Ovary (tissue), 7 donors: ENCODE measurements at regions not wholly inside any gene's neighbourhood (a gene's known extent, or its start where the extent isn't known, plus 50 kb on each side); places are given as distances from the start of the nearest gene placed in this dataset.

Experiments used
- DNase-seq, 5 donors: peaks; one replicate each; pipeline ENCODE4 v3.0.0-alpha.2; 2019 to 2020
- H3K27ac ChIP-seq, 2 donors: fragments of 200-600 bp; one replicate each; pipeline versions ENCODE4 v1.5.1 to v1.8.0; 2019 to 2022
- H3K27me3 ChIP-seq: fragments of 200-600 bp; one replicate; pipeline ENCODE4 v1.8.0; 2022
- H3K36me3 ChIP-seq: fragments of 200-600 bp; sonication (generic); one replicate; pipeline ENCODE4 v1.5.1; 2019
- H3K4me1 ChIP-seq: one replicate; pipeline ENCODE4 v1.8.1; 2013; ENCODE audit warnings: mild to moderate bottlenecking, moderate library complexity; ENCODE audit not compliant: insufficient read depth
- H3K4me3 ChIP-seq: fragments of 200-600 bp; sonication (generic); one replicate; pipeline ENCODE4 v1.5.1; 2017
- H3K9me3 ChIP-seq, 2 donors: fragments of 200-600 bp in 1 of 2; sonication (generic) in 1 of 2; one replicate each; pipeline versions ENCODE4 v1.5.1 to v1.8.1; 2013 to 2019; ENCODE audit warnings: mild to moderate bottlenecking in 1 of 2, moderate library complexity in 1 of 2
- CTCF ChIP-seq, 3 donors: fragments of 450-650 bp in 2 of 3; fragments of 200-600 bp in 1 of 3; IDR thresholded peaks; one replicate each; pipeline versions ENCODE4 v1.5.1 to v1.8.0; 2016 to 2022; ENCODE audit warnings: antibody characterized with exemption in 3 of 3, mild to moderate bottlenecking in 1 of 3
- EP300 ChIP-seq: sonication (generic); formaldehyde crosslinking; IDR thresholded peaks from one replicate; pipeline ENCODE4 v1.6.1; 2017; ENCODE audit warnings: antibody characterized with exemption
- POLR2A ChIP-seq: fragments of 450-650 bp; IDR thresholded peaks from one replicate; pipeline ENCODE4 v1.6.1; 2017; ENCODE audit warnings: antibody characterized with exemption, mild to moderate bottlenecking, moderate library complexity
- WGBS, 3 donors: extraction: QIAGEN DNeasy Blood & Tissue Kit in 1 of 3; methylation state at CpG; one replicate each; pipeline versions ENCODE4 v1.1.5 to v1.1.7; 2013 to 2017; 5-methylcytosine and 5-hydroxymethylcytosine counted together
- intact Hi-C, 4 donors: fragments of 100-400 bp; cut with DNase I; formaldehyde crosslinking; loops; one replicate each; pipeline versions ENCODE4 v1.11.0 to v1.15.1; 2022 to 2023
- donor health status: DM: no; HTN: no; CAD: no; lungs with moderate emphysema.
- donor health status: DM: no; HTN: no; CAD: no.
- donor health status: Bipolar disorder and iron deficiency.
- donor health status: DM: no; HTN: no; CAD: no.
- donor health status: DM: yes; HTN: yes; CAD: no.

GRCh38 chr10:37703833-37704382 is 153.5 kb downstream of the ZNF248 start:
- WGBS, 3 donors = 58 to 80% (median 70%) methylated on average over 3 to 4 of the region's 4 CpGs
- intact Hi-C loops = no loop called here

DNA sequence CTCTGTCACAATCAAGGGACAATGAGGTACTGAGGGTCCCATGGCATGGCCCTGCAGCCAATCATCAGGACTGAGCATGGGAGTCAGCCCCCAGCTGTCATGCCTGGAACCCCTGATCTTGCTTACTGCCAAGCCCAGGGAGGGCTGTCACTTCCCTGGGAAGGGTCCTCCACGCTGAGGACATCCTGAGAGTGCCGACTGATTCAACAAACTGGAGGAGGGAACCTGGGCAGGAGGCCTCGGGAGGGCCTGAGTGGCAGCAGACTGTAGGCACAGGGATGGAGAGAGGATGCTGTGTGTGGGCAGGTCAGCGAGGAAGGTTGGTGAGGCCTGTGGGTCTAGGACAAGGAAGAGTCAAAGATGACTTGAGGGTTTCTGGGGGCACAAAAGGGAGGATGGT is 154.3 kb downstream of the ZNF248 start:
- 54 to 69% (median 68%) methylated on average over 4 of the region's 4 CpGs for WGBS, 3 donors
- Histone ChIP-seq H3K27ac (no peak overlapping the region), H3K4me3 (no peak overlapping the region), H3K4me1 (no peaks in the 10 kb centered on the region), H3K36me3 (no peaks in the 10 kb centered on the region), H3K27me3 (no peaks in the 10 kb centered on the region), H3K9me3 (no peaks in the 10 kb centered on the region)
- DNase-seq = no peak
- intact Hi-C loops = no loop called here
- TF ChIP-seq EP300 (no peak), CTCF (IDR thresholded peaks at IDR 0.05) (no peak), POLR2A (no peak)

More at GRCh38 chr10:37703833-37704382, 153.5 kb downstream of the ZNF248 start:
- Histone ChIP-seq H3K36me3 (no peaks in the 10 kb centered on the region), H3K4me1 (no peaks in the 10 kb centered on the region), H3K27ac (no peak overlapping the region), H3K27me3 (no peaks in the 10 kb centered on the region), H3K4me3 (no peak overlapping the region), H3K9me3 (no peaks in the 10 kb centered on the region)
- TF ChIP-seq EP300 (no peak), POLR2A (no peak), CTCF (IDR thresholded peaks at IDR 0.05) (no peak)
- no peak for DNase-seq

DNA sequence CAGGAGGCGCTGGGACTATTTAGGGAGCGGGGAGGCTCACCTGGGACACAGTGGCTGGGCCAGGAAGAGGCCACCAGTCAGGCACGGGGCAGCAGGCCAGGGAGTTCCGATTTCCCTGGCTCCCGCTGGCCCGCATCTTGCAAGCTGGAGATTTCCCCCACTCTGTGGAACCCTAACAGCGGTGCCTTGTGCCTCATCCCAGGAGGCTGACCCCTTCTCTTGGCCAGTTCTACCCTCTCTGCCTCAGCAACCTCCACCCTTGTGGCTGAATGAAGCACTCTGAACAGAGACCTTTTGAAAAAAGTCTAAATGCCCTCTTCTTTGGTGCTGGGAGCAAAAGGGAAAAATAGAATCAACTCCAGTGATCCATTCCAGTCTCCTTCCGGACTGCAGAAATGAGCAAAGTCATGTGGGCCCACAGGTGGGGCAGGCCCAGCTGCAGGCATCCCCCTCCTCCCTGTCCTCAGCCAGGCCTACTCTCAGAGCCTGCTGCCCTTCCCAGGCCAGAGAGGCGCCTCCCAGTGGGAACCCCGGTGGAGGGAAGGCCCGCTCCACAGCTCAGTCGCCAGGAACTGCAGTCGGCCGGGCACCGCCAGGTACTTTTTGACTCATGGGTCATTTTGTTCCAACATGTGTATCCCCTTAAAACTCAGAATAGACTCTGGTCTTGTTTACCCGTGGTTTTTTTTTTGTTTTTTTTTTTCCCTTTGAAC is 155.5 kb downstream of the ZNF248 start:
- Histone ChIP-seq H3K9me3 (no peaks in the 10 kb centered on the region), H3K27ac (no peak overlapping the region), H3K36me3 (no peaks in the 10 kb centered on the region), H3K4me1 (no peaks in the 10 kb centered on the region), H3K4me3 (no peak overlapping the region), H3K27me3 (no peaks in the 10 kb centered on the region)
- intact Hi-C loops = no loop called here
- TF ChIP-seq POLR2A (no peak), CTCF (IDR thresholded peaks at IDR 0.05) (no peak), EP300 (no peak)
- DNase-seq = no peak
- 76 to 84% (median 80%) methylated on average over 15 to 16 of the region's 16 CpGs for WGBS, 3 donors

DNA sequence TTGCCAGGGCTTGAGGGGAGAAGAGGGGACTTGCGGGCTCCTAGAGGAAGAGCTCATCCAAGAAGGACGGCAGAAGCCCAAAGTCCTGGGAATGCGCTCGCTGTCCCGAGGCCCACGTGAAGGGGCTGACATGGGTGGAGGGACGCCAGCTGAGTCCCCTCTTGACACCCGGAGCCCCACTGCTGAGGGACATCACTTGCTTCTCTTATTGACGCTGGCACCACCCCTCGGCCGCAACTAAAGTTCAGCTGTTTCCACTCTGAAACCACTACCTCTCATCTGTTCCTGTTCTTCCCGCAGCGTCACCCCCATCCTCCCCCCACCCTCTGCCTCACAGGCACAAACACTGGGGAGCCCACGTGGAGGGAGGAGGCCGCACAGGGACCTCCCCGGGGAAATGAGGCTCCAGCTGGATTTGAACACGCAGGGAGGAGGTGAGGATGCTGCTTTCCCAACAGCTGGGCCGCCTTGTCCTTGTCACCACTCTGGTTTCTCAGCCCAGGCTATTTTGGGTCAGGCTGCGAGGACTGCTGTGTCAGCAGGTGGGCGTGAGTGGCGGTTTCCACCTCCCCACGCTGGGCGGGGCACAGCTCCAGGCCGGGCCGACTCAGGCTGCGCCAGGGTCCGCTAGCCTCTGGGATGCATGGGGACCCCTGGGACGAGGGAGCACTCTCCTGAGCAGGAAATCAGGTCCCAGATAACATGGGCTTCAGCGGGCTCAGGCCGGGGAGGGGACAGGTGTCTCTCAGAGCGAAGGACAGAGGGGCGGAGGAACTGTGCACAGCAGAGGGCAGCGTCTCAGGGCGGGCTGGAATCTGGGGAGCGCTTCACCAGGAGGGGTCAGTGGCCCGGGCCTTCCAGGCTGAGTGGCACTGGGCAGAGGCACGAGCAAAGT is 156.3 kb downstream of the ZNF248 start:
- peak in 1 of 5 donors; percentile 23 for DNase-seq
- 76 to 79% (median 77%) methylated on average over 36 to 37 of the region's 37 CpGs for WGBS, 3 donors
- Histone ChIP-seq H3K27ac (no peak overlapping the region), H3K4me3 (no peak overlapping the region), H3K36me3 (no peaks in the 10 kb centered on the region), H3K9me3 (no peaks in the 10 kb centered on the region), H3K27me3 (no peaks in the 10 kb centered on the region), H3K4me1 (no peaks in the 10 kb centered on the region)
- TF ChIP-seq CTCF (IDR thresholded peaks at IDR 0.05) = no peak
- no peak for TF ChIP-seq POLR2A
- no peak for TF ChIP-seq EP300
- intact Hi-C loops = no loop called here
